Activated gamma-delta T cell treated with Interleukin-2 at 50 U/mL for 16 hours (primary cell): ENCODE measurements at regions not wholly inside any gene's neighbourhood (a gene's known extent, or its start where the extent isn't known, plus 50 kb on each side); places are given as distances from the start of the nearest gene placed in this dataset.

Source experiments
- DNase-seq: peaks from one replicate; pipeline ENCODE4 v3.0.0-alpha.2; 2020

DNA sequence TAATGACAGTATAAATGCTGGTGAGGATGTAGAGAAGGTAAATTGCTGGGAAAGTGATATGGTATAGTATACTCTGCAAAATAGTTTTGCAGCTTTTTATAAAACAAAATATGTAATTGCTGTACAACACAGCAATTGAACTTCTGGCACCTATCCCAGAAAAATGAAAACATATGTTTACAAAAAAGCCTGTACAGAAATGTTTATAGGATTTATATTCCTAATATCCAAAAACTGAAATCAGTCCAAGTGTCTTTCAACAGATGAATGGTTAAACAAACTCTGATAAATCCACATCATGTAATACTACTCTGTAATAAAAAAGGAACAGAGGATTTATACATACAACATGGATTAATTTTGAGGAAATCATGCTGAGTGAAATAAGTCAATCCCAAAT, 198.4 kb upstream of the ACTRT1 start:
- DNase-seq, result no peak

DNA sequence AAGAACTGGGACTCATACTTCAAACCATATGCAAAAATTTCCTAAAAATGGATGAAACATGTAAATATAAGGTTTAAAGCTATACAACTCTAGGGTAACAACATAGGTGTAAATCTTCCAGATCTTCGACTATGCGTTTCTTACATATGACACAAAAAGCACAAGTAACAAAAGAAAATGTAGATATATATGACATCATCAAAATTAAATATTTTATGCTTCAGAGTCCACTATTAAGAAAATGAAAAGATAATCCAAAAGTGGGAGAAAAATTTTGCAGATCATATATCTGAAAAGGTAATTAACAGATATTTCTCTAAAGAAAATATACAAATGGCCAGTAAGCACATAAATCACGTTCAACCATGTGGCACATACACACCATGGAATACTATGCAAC, 164.2 kb upstream of the ACTRT1 start:
- DNase-seq, result no peak

DNA sequence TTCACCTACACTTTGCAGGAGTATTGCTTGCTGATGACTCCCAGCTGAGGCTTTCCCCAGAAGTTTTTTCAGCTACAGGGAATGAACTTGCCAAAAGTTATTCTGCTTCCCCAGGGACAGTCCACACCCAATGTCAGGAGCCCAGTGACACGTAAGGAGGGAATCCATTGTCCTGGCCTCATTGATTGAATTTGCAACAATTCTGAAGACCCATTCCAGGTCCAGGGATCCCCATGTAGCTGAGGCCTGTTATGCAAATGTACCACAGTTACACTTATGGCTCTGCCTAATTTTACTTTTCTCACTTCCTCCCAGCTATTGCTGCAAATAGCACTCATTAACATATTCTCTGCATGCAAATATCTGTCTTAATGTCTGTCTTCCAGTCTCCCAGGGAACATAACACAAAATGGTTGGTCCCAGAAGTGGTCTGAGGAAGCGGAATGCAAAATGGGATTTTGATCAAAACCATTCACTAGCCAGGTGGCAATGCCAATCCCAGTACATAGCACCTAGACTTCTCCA, 113.7 kb upstream of the ACTRT1 start:
- no peak for DNase-seq

DNA sequence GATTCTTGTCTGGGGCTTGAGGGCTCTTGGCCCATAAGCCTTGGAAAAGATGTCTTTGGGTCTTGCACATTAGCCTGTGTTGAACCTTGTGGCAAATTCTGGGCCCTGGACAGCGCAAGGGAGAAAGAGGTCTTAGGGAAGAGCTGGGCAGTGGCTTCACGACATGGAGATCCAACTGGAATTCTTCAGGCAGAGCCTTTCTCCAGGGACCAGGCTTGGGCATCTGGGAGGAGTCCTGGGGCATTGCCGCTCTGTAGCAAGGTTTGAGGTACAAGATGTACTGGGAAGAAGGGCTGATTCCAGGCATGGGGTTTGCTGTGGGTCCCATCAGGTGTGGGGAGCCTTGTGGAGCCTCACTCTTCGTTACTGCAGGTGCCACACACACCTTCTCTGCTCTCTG, 104.0 kb upstream of the ACTRT1 start:
- DNase-seq, result no peak

DNA sequence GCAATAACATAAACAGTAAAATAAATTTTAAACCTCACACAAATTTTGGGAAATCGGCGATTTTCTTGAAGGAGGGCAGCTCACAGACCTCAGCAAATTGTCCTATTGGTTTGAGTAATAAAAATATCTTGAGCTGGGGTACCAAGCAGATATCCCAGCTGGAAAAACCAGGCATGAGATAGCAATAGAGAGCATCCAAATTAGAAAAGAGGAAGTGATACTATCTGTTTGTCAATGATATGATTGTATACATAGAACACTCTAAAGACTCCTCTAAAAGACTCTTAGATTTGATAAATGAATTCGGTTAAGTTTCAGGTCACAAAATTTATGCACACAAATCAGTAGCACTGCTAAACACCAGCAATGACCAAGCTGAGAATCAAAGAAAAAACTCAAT, 90.5 kb upstream of the ACTRT1 start:
- no peak for DNase-seq

DNA sequence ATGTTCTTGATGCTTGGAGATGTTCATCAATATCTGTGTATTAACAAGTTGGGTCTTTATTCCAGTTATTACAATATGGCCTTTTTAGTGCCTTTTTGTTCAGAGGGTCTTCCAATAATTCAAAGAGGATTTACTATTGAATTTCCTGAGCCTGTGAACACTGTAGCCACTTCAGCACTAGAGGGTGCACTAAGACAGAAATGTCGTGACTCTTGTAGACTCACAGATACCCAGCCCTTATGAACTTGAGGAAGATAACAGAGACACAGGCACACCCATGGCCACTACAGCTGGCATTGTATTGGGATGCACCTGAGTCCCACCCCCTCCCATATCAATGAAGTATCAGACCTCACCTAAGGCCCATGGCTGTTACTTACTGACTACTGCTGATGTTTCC, 54.4 kb upstream of the ACTRT1 start:
- no peak for DNase-seq

DNA sequence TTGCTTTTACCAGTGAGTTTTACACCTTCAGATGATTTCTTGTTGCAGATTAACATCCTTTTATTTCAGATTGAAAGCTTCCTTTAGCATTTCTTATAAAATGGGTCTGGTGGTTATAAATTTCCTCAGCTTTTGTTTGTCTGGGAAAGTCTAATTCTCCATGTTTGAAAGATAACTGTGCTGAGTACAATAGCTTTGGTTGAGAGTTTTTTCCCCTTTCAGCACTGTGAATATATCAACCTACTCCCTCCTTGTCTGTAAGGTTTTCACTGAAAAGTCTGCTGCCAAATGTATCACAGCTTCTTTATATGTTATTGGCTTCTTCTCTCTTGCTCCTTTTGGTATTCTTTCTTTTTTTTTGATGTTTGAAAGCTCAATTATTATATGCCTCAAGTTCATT, 53.5 kb upstream of the ACTRT1 start:
- no peak for DNase-seq
